SK-N-SH treated with all-trans-retinoic acid at 6 μM for 48 hours (cell line): ENCODE measurements at regions not wholly inside any gene's neighbourhood (a gene's known extent, or its start where the extent isn't known, plus 50 kb on each side); places are given as distances from the start of the nearest gene placed in this dataset.

Experiments used
- ESRRG ChIP-seq: fragments of 250-450 bp; sonication (Bioruptor Pico); IDR thresholded peaks from 2 replicates; pipeline ENCODE4 v1.6.1; 2021; ENCODE audit warnings: mild to moderate bottlenecking
- ISL1 ChIP-seq: fragments of 250-450 bp; sonication (Bioruptor Pico); IDR thresholded peaks from 2 replicates; pipeline ENCODE4 v2.1.2; 2022; ENCODE audit warnings: mild to moderate bottlenecking, moderate library complexity
- PATZ1 ChIP-seq: fragments of 250-450 bp; sonication (Bioruptor Pico); IDR thresholded peaks from 2 replicates; pipeline ENCODE4 v1.8.0; 2020; ENCODE audit warnings: mild to moderate bottlenecking, moderate library complexity, borderline replicate concordance
- POU6F1 ChIP-seq: fragments of 250-450 bp; sonication (Bioruptor Pico); IDR thresholded peaks from 2 replicates; pipeline ENCODE4 v1.8.0; 2021; ENCODE audit warnings: low read depth, mild to moderate bottlenecking, moderate library complexity, borderline replicate concordance
- SNAI2 ChIP-seq: fragments of 250-450 bp; sonication (Bioruptor Pico); IDR thresholded peaks from 2 replicates; pipeline ENCODE4 v1.5.0; 2020; ENCODE audit warnings: mild to moderate bottlenecking, moderate library complexity
- TOX ChIP-seq: fragments of 250-450 bp; sonication (Bioruptor Pico); IDR thresholded peaks from 2 replicates; pipeline ENCODE4 v1.8.0; 2021; ENCODE audit warnings: mild to moderate bottlenecking, moderate library complexity, borderline replicate concordance
- ZNF70 ChIP-seq: fragments of 450-650 bp; formaldehyde crosslinking; IDR thresholded peaks from 2 replicates; pipeline ENCODE4 v1.5.0; 2020; ENCODE audit warnings: mild to moderate bottlenecking, moderate library complexity

- TF ChIP-seq ZNF70 (CRISPR knock-in tag), result no peak
- no peak for TF ChIP-seq PATZ1
- TF ChIP-seq SNAI2 (CRISPR knock-in tag), result no peak
- TF ChIP-seq ESRRG (CRISPR knock-in tag), result no peak
- TF ChIP-seq POU6F1 (CRISPR knock-in tag), result no peak
- TF ChIP-seq TOX (CRISPR knock-in tag), result no peak
- TF ChIP-seq ISL1, result no peak
Observed at GRCh38 chr3:150020527-150020926, 49.8 kb upstream of the PFN2 start.
